Activated CD4-positive, alpha-beta T cell treated with anti-CD3 and anti-CD28 coated beads, Interleukin-2, Interleukin-4, amounts not matched to agents 100 ng/mL and 50 ng/mL, durations not matched to agents 16 hours and 8 hours (primary cell): ENCODE measurements at regions not wholly inside any gene's neighbourhood (a gene's known extent, or its start where the extent isn't known, plus 50 kb on each side); places are given as distances from the start of the nearest gene placed in this dataset.
"Not testable (repeated sequence)": the region's sequence is repeated elsewhere in the genome, so short reads cannot be mapped to it uniquely, and the experiment has no call there.

ENCODE experiments used
- DNase-seq: peaks from one replicate; pipeline ENCODE4 v3.0.0-alpha.2; 2020; ENCODE audit warnings: low spot score

DNA sequence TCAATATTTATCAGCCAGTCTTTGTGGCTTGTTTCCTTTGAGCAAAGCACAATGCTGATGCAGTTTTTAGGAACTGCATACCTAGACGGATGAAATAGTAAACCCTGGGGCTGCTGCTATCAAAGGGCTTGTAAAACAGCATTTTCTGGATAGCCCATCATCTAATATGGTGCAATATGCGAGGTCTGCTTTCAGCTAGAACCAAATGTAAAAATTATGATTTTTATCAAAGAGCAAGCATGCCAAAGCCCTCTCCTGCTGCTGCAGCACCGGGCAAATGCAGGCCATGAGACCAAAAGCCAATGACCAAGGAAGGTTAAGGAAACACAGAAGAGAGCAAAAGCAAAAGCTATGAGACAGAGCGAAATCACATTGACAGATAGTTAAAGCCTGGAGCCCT, 1000.4 kb downstream of the MAT2B start:
- no peak for DNase-seq

GRCh38 chr5:164518067-164518740, 1012.8 kb downstream of the MAT2B start:
- no peak for DNase-seq

DNA sequence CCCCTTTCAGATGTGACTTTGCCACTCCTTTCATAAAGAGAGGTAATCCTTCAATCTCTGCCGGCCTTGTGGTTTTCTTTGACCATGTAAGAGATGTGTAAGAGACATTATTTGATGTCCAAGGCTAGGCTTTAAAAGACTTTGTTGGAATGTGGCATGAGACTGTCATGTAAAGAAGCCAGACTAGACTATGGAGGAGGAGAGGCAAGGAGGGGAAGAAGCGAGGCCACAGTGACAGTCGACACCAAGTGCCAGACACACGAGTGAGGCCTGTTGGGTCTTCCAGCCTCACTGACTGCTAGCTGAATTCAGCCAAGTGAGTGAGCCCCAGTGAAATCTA, 1013.3 kb downstream of the MAT2B start:
- no peak for DNase-seq

DNA sequence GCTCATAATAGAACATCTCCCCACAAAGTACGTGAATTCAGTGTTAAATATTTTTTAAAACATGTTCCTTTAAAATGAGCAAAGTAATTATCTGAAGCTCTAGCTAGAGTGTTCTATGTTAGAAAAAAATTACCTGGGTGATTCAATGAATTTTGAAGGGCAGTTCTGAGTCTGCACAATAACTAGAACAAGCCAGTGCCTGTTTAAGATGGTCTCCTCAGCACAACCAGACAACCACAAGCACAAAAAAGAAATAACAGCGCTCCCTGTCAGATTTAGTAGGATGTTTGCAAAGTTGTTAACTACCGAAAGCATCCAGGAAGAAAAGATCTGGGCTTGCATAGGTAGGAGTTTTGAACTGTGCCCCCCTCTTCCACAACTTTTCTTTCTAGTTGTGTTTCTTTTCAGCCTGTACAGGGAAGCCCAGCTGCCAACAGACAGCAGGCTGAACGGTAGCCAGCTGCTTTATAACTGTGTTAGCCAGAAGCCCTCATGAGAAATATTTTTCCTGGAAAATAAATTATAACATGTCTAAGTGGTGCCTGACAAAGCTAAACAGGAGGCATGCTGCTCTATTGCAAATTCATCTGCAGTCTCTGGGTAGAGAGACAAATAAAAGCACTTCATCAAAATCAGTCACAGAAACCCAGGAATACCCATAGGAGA, 1026.9 kb downstream of the MAT2B start:
- no peak for DNase-seq

GRCh38 chr5:164533426-164533825, 1028.0 kb downstream of the MAT2B start:
- DNase-seq: not testable (repeated sequence)

GRCh38 chr5:164540174-164540573, 1034.8 kb downstream of the MAT2B start:
- no peak for DNase-seq

DNA sequence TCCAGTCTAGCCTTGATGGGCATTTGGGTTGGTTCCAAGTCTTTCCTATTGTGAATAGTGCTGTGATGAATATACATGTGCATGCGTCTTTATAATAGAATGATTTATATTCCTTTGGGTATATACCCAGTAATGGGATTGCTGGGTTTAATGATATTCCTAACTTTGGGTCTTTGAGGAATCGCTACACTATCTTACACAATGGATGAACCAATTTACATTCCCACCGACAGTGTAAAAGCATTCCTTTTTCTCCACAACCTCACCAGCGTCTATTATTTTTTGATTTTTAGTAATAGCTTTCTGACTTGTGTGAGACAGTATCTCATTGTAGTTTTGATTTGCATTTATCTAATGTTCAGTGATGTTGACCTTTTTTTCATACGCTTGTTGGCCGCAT, 1040.1 kb downstream of the MAT2B start:
- DNase-seq: no peak

- no peak for DNase-seq
Observed at GRCh38 chr5:164553851-164554250, 1048.4 kb downstream of the MAT2B start.

GRCh38 chr5:164555809-164556208, 1050.4 kb downstream of the MAT2B start:
- DNase-seq: no peak

GRCh38 chr5:164560216-164560615, 1054.8 kb downstream of the MAT2B start:
- DNase-seq: no peak

DNA sequence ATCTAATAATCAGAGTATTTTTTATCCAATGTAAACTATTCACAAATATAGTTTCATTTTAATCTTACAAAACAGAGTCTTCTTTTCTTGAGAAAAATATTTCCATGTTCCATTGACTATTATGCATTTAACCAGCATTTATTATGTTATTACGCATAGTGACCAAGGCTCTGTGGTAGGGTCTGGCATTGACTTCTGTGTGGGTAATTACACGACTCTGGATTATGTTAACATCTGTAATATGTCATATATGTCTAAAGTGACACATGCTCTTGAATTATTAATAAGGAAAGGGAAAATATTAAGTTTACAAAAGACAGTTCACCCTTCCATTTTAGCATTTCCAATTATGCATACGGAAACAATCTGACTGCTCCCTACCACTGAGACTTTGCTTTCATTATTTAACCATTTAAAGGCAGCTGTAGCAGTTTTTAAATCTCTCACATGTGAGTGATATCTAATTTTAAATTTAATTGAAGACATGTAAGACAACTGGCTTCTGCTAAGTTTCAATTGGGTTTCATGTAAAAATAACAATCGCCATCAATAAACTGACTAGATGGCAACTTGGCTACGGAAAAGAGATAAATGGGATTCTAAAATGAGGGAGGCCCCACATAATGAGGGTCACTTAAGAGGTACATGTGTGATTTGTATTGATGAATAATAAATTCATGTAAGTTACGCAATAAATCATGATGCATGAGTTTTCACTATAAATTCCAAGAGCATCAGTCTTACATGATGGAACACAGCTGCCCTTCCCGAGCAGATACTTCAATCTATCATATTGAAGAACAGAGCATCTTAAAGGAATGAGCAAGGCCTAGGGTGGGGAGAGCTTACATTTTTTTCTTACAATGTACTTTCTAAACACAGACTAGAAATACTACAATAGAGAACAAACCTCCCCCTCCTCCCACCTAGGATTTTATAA, 1056.8 kb downstream of the MAT2B start:
- DNase-seq: no peak

- DNase-seq: no peak
Observed at GRCh38 chr5:164563370-164563769, 1058.0 kb downstream of the MAT2B start.

DNA sequence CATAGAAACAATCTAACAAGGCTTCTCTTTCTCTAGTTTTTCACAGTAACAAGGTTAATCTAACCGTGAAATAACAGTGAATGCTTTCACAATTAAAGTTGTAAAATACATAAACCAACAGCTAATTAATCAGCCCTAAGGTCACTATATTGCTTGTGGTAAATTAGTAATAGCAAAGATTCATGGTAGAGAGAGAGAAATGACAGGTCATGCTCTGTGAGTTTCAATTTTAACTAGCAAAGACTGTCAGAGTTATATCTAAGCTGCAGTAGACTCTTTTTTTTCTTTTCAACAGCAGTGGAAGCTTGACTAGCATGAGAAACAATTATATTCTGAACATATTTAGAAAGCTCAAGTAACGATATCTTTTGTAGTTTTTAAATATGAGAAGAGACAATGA, 1068.0 kb downstream of the MAT2B start:
- DNase-seq: no peak

GRCh38 chr5:164577201-164577600, 1071.8 kb downstream of the MAT2B start:
- DNase-seq: no peak

DNA sequence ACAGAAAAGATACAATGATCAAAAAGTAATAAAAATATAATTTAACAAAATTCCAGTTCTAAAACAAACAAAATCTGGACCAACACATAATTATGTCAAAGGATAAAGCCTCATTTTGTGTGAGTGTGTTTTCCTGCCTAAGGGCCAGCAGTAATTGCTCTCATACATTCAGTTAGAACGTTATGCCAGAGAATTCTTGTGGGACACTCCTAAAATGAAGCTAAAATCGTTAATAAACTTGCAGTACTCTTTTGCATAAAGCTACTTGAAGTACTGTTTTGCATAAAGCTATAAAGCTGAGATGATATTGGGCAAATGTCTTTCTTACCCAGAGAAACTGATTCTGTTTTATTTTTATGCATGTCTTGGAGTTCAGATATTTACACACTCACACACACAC, 1072.3 kb downstream of the MAT2B start:
- DNase-seq: no peak

GRCh38 chr5:164578401-164578800, 1073.0 kb downstream of the MAT2B start:
- DNase-seq: no peak

DNA sequence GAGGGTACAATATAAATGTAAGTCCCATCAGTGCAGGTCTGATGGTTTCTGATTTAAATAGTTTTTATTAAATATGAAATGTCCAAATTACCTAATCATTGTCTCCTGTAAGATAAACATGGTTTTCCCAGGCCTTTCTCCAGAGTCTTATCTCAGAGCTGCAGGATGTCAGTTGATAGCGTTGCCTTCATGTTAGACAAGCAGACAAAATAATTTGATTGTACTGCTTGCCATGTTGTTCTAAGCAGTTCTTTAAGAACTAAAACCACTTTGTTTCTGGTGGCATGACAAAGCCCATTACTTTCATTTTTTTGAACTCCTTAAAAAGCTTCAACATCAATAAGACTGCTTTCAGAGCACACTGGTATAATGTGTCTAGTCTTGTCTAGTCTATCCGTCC, 1073.5 kb downstream of the MAT2B start:
- no peak for DNase-seq

DNA sequence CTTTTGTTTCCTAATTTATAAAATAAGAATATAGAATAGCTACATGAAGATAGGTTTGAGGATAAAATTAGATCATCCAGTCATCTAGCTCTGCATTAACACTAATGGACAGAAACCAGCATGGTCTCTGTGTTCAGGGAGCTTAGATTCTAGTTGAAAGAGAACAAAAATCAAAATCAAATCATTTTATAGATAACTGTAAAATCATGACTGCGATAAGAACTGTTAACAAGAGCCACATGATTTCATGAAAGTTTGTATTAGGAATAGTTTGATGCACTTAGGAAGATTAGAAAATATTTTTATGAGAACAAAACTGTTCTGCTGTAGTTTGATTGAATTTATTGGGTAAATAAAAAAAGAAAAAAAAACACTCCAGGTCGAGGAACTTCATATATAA, 1074.7 kb downstream of the MAT2B start:
- no peak for DNase-seq

- DNase-seq: no peak
Observed at GRCh38 chr5:164581889-164582288, 1076.5 kb downstream of the MAT2B start.

DNA sequence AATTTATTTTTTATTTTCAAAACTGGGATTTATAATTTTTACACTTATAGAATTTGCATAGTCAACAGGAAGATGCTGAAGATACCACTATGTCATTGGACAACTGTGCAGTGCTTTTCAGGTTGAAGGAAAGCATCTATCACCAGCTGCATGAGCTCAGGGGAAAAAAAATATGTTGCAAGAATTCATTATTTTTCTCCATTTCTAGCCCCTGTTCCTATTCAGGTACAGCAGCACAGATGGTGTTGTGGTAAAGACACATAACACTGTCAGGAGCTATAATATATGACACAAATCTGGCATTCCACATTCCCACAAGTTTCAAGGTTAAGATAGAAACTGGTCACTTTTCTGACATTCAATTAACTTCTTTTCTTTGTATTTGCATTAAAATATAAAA, 1088.6 kb downstream of the MAT2B start:
- no peak for DNase-seq

GRCh38 chr5:164597293-164597900, 1092.0 kb downstream of the MAT2B start:
- DNase-seq: no peak

- DNase-seq: no peak
Observed at GRCh38 chr5:164600274-164600673, 1094.9 kb downstream of the MAT2B start.
